HG03432 (cell line): ENCODE measurements at regions not wholly inside any gene's neighbourhood (a gene's known extent, or its start where the extent isn't known, plus 50 kb on each side); places are given as distances from the start of the nearest gene placed in this dataset.

ENCODE experiments used
- ATAC-seq: cut with Tn5 transposase; IDR thresholded peaks from one replicate; pipeline ENCODE4 v1.9.1; 2021; ENCODE audit warnings: mild to moderate bottlenecking, moderate library complexity; ENCODE audit not compliant: unreplicated experiment

GRCh38 chr12:90020436-90020835 lies 311.8 kb upstream of the ATP2B1 start:
- no peak for ATAC-seq

DNA sequence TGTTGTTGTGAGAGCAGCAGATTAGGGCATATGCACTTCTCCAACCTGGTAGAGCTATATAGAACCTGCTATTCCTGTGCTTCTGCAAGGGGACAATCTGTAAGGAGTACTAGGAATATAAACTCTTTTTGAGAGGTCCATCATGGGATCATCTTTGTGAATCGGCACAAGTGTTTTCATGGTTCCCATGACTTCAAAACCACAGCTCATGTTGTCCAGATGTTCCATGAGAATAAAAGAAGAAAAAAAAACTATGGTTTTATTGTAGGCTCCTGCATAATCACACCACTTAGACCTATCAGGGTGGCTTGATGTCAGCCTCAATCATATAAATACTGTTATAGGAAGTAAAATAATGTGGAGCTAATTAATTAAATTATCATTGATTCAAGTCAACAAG lies 311.4 kb upstream of the ATP2B1 start:
- ATAC-seq = no peak

DNA sequence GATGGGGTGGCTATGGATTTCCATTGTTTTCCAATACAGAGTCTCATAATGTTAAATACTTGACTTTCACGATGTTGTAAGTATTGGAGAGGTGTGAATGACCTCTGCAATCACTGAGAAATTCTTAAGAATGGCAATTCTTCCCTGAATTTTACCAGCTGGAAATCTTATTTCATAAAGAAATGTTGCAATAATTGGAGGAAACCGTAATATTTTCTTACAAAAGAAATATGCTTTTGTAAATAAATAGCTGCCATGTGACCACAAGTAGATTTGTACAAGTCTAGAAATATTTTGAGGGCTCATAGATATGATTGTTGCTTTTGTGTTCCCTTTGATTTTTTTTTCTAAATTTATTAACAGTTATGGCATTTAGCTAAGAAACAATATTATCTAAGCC lies 308.7 kb upstream of the ATP2B1 start:
- ATAC-seq = no peak

- no peak for ATAC-seq
Measured at GRCh38 chr12:90015228-90015627, 306.6 kb upstream of the ATP2B1 start.

- ATAC-seq = peak; percentile 69
Measured at GRCh38 chr12:90013409-90013808, 304.8 kb upstream of the ATP2B1 start.

- no peak for ATAC-seq
Measured at GRCh38 chr12:90010089-90010488, 301.5 kb upstream of the ATP2B1 start.

DNA sequence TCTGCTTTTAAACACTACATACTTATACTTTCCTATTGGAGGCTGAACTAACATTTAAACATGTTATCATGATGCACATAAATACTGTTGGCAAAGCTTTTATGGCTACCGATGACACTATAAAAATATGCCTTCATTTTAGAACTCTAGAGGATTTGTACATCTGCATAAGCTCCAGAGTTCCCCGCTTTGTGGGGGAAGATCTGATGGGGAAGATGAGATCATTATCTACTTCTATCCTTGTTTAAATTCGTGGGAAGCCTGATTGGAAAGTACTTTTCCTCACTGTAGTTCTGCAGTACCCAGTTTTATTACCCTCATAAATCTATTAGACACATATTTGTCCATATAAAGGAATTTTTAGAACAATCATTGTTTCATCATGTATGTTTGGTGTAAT lies 299.6 kb upstream of the ATP2B1 start:
- ATAC-seq = no peak

DNA sequence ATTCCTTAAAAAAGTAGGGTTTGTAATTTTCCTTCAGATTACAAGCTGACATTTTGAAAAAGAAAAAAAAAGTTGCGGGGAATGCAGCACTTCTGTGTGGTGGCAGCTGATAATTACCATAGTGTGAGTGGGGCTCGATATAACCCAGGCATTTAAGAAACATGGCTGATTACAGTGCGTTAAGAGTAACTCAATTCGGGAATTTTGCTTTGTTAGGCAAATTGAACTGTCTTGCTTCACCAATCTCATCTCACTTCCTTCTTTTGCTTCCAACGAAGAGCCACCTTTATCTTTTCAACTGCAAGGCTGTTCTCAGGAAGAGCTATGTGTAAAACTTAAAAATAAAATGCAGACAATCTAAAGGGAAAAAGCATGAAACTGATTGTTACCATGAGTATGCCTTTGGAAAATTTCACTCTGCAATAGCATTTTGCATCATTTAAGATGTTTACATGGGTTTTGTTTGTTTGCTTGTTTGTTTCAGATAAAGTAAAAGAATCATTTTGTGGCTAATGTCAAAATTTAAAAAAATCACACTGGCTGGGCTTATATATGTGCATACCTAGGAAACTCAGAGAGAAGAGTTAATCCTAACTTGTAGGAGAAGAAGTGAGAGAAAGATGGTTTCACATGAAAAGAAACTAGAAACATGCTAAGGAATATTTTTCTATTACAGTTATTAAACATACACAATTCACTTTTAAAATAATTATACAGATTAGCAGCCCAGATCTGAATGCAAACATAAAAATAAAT lies 295.9 kb upstream of the ATP2B1 start:
- ATAC-seq = peak; percentile 73

- ATAC-seq = no peak
Measured at GRCh38 chr12:90003688-90004087, 295.1 kb upstream of the ATP2B1 start.

DNA sequence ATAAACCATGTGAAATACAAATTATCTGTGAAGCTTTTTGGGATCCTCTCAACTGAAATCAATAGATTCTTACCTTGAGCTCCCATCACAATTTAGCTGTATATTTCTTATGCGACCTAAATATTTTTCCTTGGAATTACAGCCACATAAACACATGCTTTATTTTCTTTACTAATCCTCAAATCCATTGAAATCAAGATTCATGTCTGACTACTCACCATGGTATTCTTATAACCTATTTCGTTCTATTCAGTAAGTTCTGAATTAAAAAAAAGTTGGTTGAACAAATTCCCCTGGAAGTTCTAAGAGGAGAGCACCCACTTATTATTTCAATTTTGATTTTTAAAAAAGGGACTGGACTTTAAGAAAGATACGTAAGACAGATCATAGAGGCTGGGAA lies 292.1 kb upstream of the ATP2B1 start:
- no peak for ATAC-seq

DNA sequence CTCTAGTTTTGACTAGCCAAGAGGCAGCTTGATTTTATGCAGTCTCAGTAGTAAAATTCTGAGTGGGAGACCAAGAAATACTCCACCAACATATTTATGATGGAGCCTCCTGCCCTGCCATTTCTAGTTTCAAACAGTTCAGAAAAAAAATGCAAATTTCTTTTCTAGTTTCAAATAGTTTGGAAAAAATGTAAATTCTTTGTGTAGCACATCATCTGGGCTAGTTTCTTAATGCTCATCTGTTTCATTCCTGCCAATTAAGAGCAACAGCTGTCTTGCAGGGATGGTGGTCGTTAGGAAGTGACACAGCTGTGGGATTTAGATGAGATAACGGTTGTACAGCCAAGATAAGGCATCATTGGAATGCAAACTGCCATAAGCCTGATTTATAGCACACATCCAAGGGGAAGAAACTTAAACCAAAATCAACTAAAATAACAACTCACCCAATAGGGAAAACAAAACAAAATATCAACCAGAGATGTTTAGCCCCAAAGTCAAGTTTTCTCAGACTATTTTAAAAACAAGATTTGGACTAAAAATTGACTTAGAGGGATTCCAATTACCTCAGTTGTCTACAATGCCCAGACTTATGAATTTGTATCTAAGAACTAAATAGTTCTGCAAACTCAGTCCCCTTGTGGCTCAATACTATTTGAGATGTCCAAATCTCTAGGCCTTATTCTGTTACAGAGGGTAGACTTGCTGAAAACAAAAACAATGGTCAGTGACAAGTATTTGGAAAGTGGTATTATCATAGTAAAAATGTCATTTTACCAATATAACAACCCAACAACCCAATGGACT lies 291.3 kb upstream of the ATP2B1 start:
- no peak for ATAC-seq

DNA sequence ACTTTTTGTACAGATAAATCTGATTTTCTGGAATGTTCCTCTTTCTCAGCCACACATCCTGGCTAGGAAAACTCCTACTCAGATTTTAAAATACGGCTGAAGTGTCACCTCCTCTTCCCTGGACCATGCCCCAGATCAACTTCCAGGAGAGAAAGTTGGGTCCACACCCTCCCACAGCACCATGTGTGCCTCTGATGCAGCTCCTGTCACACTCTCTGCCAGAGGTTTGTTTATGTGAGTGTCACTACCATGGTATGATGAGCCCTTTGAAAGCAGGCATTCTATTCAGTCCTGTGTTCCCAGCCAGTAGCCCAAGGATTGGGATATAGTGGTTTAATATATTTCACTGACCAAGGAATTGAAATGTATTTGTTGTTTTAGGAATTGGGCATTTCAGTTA lies 287.2 kb upstream of the ATP2B1 start:
- ATAC-seq = no peak

DNA sequence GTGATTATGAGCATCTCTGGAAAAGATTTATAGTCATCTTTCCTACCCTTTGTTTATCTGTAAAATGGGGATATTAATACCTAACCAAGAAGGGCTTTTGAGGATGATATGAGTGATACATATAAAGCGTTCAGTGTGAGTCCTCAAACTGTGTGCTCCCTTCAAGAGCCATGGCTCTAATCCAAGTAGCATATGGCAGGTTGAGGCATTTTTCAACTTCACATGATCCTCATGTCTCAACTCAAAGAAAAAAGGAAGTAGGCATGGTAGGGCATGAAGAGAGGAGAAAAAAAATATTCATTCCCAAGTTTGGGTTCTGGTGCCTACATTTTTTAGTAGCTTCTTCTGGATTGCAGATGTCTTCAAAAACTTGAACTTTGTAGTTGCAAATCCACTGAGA lies 286.3 kb upstream of the ATP2B1 start:
- ATAC-seq = no peak

GRCh38 chr12:89993632-89994031 lies 285.0 kb upstream of the ATP2B1 start:
- no peak for ATAC-seq

GRCh38 chr12:89992668-89993451 lies 284.2 kb upstream of the ATP2B1 start:
- no peak for ATAC-seq

- ATAC-seq = no peak
Measured at GRCh38 chr12:89991807-89992590, 283.4 kb upstream of the ATP2B1 start.

DNA sequence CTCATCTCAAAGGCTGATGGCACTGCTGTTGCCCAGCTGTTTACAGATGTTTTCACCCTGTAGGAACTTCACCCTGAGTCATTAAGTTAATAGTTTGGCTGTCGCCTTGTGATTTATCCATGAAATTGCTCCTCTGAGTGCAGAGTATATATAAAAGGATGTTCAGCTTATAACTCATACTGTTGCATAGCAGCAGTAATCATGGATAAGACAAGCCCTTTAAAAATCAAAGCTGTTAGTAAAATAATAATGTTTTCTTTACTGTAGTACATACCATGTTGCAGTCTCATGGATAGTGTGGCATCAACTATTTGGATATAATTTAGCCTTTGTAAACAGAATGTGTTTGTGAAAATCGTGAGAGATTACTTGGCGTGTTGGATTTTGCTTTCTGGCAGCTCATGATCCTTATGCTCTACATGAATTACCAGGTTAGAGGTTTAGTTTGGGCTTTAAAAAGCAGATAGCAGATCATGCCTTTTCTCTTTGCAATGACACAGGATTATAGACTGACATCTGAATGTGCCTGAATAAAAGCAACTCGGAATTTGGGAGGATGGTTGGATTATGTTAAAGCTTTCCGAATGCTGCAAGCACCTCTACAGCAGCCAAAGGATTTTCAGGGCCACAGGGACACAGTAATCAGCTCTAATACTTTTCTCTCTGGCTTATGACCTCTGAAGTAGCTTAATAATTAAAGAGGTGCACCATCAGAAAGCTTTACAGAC lies 279.7 kb upstream of the ATP2B1 start:
- ATAC-seq = no peak

DNA sequence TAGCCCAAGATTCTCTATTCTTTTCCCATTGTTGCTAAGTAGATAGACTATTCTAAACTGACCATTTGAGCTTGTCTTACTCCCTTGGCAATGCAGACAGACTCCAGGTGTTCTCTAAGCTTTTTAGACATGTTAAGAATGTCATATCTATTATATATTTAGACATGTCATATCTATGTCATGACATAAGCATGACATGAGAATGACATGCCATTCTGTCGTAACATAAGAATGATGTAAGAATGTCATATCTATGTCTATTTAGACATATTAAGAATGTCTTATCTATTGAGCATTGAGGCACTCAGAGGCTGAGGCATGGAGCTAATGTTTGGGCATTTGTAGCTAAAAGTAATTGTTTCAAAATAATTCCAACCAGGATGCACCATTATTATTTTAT lies 277.3 kb upstream of the ATP2B1 start:
- no peak for ATAC-seq

DNA sequence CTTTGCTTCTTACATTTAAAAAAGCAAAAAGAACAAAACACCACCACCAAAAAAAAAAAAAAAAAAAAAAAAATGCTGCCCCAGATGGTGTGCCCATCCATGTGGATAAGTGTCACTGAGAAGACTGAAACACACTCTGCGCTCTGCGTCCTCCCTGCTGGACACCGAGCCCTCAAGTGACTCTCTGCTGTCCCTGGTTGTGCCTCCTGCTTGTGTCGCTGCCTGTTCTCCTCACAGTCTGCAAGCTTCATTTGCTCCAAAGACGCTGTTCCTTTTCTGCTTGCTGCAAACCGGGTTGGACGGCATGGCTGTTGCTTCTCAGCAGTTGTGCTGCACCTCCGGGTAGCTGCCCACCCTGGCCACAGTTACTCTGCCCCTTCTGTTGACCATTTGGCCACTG lies 276.2 kb upstream of the ATP2B1 start:
- no peak for ATAC-seq

GRCh38 chr12:89983622-89984021 lies 275.0 kb upstream of the ATP2B1 start:
- no peak for ATAC-seq
